Endothelial cell (in vitro differentiated cells): ENCODE measurements at regions not wholly inside any gene's neighbourhood (a gene's known extent, or its start where the extent isn't known, plus 50 kb on each side); places are given as distances from the start of the nearest gene placed in this dataset.
A peak's percentile ranks its signal among the peaks of the same experiment; 100 is the strongest.

Source experiments
- DNase-seq: peaks from one replicate; pipeline ENCODE4 v3.0.0; 2021; ENCODE audit warnings: low spot score
- H3K27ac Mint-ChIP-seq: one replicate; pipeline ENCODE4 v1.8.0; 2021; ENCODE audit warnings: mixed read lengths, inconsistent platforms; ENCODE audit not compliant: unreplicated experiment
- H3K27me3 Mint-ChIP-seq: one replicate; pipeline ENCODE4 v1.8.0; 2021; ENCODE audit warnings: mild to moderate bottlenecking, moderate library complexity, mixed read lengths, inconsistent platforms; ENCODE audit not compliant: unreplicated experiment
- H3K36me3 Mint-ChIP-seq: one replicate; pipeline ENCODE4 v1.8.0; 2021; ENCODE audit warnings: mild to moderate bottlenecking, low read depth, mixed read lengths, inconsistent platforms; ENCODE audit not compliant: unreplicated experiment
- H3K4me1 Mint-ChIP-seq: one replicate; pipeline ENCODE4 v1.8.0; 2021; ENCODE audit warnings: mild to moderate bottlenecking, mixed read lengths, inconsistent platforms; ENCODE audit not compliant: unreplicated experiment
- H3K4me3 Mint-ChIP-seq: one replicate; pipeline ENCODE4 v1.8.0; 2021; ENCODE audit warnings: mild to moderate bottlenecking, mixed read lengths, inconsistent platforms; ENCODE audit not compliant: unreplicated experiment
- H3K9me3 Mint-ChIP-seq: one replicate; pipeline ENCODE4 v1.8.0; 2021; ENCODE audit warnings: mixed read lengths, inconsistent platforms; ENCODE audit not compliant: unreplicated experiment
- CTCF ChIP-seq: fragments of 200-600 bp; sonication (generic); IDR thresholded peaks from one replicate; pipeline ENCODE4 v1.5.0; 2021; ENCODE audit warnings: antibody characterized with exemption; ENCODE audit not compliant: unreplicated experiment

GRCh38 chr12:34400986-34401658, 378.8 kb downstream of the ALG10 start:
- Mint-ChIP-seq H3K9me3 (peaks cover 9% of the 10 kb centered on the region), H3K4me1 (no peaks in the 10 kb centered on the region), H3K27me3 (peaks cover 3% of the 10 kb centered on the region), H3K27ac (no peak overlapping the region), H3K4me3 (no peak overlapping the region), H3K36me3 (no peaks in the 10 kb centered on the region)
- TF ChIP-seq CTCF = no peak
- peak; percentile 1 for DNase-seq

- DNase-seq = peak; percentile 1
- peaks cover 8% of the 10 kb centered on the region for H3K9me3 Mint-ChIP-seq
- no peak overlapping the region for H3K4me3 Mint-ChIP-seq
- no peaks in the 10 kb centered on the region for H3K4me1 Mint-ChIP-seq
- H3K27me3 Mint-ChIP-seq = peaks cover 2% of the 10 kb centered on the region
- no peak for TF ChIP-seq CTCF
- no peak overlapping the region for H3K27ac Mint-ChIP-seq
- no peaks in the 10 kb centered on the region for H3K36me3 Mint-ChIP-seq
These were observed 379.4 kb downstream of the ALG10 start for GRCh38 chr12:34401659-34402227.

GRCh38 chr12:34402228-34402898, 380.1 kb downstream of the ALG10 start:
- peaks cover 8% of the 10 kb centered on the region for H3K9me3 Mint-ChIP-seq
- no peaks in the 10 kb centered on the region for H3K4me1 Mint-ChIP-seq
- peaks cover 2% of the 10 kb centered on the region for H3K27me3 Mint-ChIP-seq
- TF ChIP-seq CTCF = no peak
- peaks cover 3% of the 10 kb centered on the region for H3K36me3 Mint-ChIP-seq
- no peak overlapping the region for H3K4me3 Mint-ChIP-seq
- no peak overlapping the region for H3K27ac Mint-ChIP-seq
- DNase-seq = no peak

GRCh38 chr12:34402899-34403705, 380.8 kb downstream of the ALG10 start:
- H3K9me3 Mint-ChIP-seq = peaks cover 8% of the 10 kb centered on the region
- DNase-seq = peak; percentile 2
- H3K4me3 Mint-ChIP-seq = no peak overlapping the region
- H3K27me3 Mint-ChIP-seq = peaks cover 2% of the 10 kb centered on the region
- no peak overlapping the region for H3K27ac Mint-ChIP-seq
- H3K36me3 Mint-ChIP-seq = peaks cover 4% of the 10 kb centered on the region
- no peak for TF ChIP-seq CTCF
- no peaks in the 10 kb centered on the region for H3K4me1 Mint-ChIP-seq
